ENCODE measurements at regions not wholly inside any gene's neighbourhood (a gene's known extent, or its start where the extent isn't known, plus 50 kb on each side); places are given as distances from the start of the nearest gene placed in this dataset.

DNA sequence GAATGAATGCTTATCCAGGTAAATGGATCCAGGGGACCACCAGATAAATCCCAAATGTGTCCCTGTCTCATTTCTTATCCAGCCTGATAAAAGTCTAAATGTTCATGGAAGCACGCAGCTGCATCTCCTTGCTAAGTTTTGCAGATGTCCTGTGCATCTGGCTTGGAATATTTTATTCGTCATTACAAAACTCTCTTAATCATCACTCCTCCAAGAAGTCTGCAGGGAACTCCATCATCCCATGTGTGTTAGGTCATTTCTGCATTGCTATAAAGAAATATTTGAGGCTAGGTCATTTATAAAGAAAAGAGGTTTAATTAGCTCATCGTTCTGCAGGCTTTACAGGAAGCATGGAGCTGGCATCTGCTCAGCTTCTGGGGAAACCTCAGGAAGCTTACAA lies 297.2 kb downstream of the HS3ST1 start:
- Histone ChIP-seq H3K9me3 (no peaks in the 10 kb centered on the region), H3K27me3 (no peaks in the 10 kb centered on the region), H3K27ac (no peak overlapping the region), H3K4me1 (no peaks in the 10 kb centered on the region), H3K36me3 (no peaks in the 10 kb centered on the region), H3K4me3 (no peak overlapping the region)
- intact Hi-C loops (cut with DNase I), result no loop called here
- TF ChIP-seq POLR2AphosphoS5 (IDR thresholded peaks at IDR 0.05; ENCODE audit: insufficient read depth in 1 of 2, low read depth in 1 of 2) (no peak), CTCF (IDR thresholded peaks at IDR 0.05) (no peak), POLR2A (IDR thresholded peaks at IDR 0.05) (no peak)
- DNase-seq (ENCODE audit: extremely low spot score in 2 of 2), result no peak

DNA sequence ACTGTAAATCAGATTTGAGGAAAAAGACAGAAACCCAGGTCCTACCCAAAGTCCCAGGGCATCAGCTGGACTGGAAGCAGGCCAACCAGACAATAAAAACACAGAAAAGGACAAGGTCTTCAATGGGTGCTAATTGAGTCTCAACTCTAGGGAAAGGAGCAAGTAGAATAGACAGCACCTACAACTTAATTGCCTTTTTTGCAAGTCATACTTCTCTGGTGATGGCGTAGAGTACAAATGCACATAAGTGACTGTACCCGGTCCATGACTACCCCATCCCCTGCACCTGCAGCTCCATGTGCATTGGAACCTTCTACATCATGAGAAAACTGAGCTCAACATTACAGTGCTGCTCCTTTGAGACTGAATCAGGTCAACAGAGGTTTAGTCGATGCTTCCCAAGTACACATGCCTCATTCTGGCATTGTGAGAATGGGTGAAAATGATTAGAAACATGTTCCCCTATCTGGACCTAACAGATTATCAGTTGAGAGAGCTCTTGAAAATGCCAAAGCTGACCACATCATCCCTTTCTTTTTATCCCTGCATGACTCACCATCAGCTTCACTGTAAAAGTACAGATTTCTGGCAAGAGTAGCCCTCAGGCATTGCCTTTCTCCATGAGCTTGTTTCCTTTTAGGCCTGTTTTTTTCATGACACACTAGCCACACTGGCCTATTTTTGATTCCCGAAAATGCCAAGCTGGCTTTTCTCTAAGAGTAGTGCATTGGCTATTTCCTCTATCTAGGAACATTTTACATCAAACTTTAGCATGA lies 298.3 kb downstream of the HS3ST1 start:
- DNase-seq (ENCODE audit: extremely low spot score in 2 of 2), result no peak
- H3K27me3 ChIP-seq, result no peaks in the 10 kb centered on the region
- H3K9me3 ChIP-seq, result no peaks in the 10 kb centered on the region
- no peaks in the 10 kb centered on the region for H3K4me1 ChIP-seq
- no peak overlapping the region for H3K4me3 ChIP-seq
- intact Hi-C loops (cut with DNase I), result no loop called here
- H3K36me3 ChIP-seq, result no peaks in the 10 kb centered on the region
- no peak for TF ChIP-seq POLR2AphosphoS5 (IDR thresholded peaks at IDR 0.05; ENCODE audit: insufficient read depth in 1 of 2, low read depth in 1 of 2)
- no peak for TF ChIP-seq CTCF (IDR thresholded peaks at IDR 0.05)
- TF ChIP-seq POLR2A (IDR thresholded peaks at IDR 0.05), result no peak
- no peak overlapping the region for H3K27ac ChIP-seq

GRCh38 chr4:11120435-11120834 lies 308.3 kb downstream of the HS3ST1 start:
- TF ChIP-seq POLR2A (IDR thresholded peaks at IDR 0.05) (no peak), POLR2AphosphoS5 (IDR thresholded peaks at IDR 0.05; ENCODE audit: insufficient read depth in 1 of 2, low read depth in 1 of 2) (no peak), CTCF (IDR thresholded peaks at IDR 0.05) (no peak)
- no peaks in the 10 kb centered on the region for H3K36me3 ChIP-seq
- H3K4me3 ChIP-seq, result no peak overlapping the region
- no peak overlapping the region for H3K27ac ChIP-seq
- H3K9me3 ChIP-seq, result no peaks in the 10 kb centered on the region
- H3K4me1 ChIP-seq, result no peaks in the 10 kb centered on the region
- no peak for DNase-seq (ENCODE audit: extremely low spot score in 2 of 2)
- no peaks in the 10 kb centered on the region for H3K27me3 ChIP-seq
- intact Hi-C loops (cut with DNase I), result no loop called here

DNA sequence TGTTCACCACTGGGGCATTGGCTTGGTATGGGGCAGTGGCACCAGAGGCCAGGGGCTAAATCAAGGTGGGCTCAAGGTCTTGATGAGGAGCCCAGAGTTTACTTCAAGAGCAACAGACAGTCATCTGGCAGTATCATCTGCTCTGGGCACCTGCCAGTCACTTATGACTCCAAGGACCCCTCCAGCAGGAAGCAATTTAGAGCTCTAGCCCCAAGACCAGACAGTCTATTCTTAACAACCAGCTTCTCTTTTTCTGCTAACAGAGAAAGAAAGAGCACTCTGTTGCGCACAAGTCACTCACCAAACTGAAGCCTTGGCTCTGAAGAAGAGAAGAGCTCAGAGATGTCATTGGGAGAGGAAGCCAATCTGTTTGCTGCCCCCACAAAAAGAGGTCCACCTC lies 309.2 kb downstream of the HS3ST1 start:
- TF ChIP-seq CTCF (IDR thresholded peaks at IDR 0.05) (no peak), POLR2AphosphoS5 (IDR thresholded peaks at IDR 0.05; ENCODE audit: insufficient read depth in 1 of 2, low read depth in 1 of 2) (no peak), POLR2A (IDR thresholded peaks at IDR 0.05) (no peak)
- Histone ChIP-seq H3K27me3 (no peaks in the 10 kb centered on the region), H3K36me3 (no peaks in the 10 kb centered on the region), H3K4me1 (no peaks in the 10 kb centered on the region), H3K4me3 (no peak overlapping the region), H3K9me3 (no peaks in the 10 kb centered on the region), H3K27ac (no peak overlapping the region)
- intact Hi-C loops (cut with DNase I), result no loop called here
- no peak for DNase-seq (ENCODE audit: extremely low spot score in 2 of 2)

DNA sequence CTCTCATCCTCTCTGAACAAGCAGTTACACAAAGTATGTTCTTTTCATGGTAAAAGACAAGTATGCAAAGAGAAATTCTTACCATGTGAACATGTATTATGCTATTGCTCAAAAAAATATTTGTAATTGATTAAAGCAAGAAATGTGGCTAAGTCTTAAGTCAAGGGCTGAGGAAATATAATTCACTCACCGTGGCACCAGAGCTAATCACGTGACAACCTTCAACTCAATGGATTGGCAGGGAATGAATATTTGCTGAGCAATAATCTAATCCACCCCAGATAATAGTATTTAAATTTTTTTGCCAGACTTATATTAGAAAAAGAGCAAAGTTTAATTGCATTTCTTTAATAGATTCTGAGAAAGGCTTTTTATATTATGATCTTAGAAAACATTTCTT lies 310.2 kb downstream of the HS3ST1 start:
- no peak for TF ChIP-seq POLR2AphosphoS5 (IDR thresholded peaks at IDR 0.05; ENCODE audit: insufficient read depth in 1 of 2, low read depth in 1 of 2)
- TF ChIP-seq CTCF (IDR thresholded peaks at IDR 0.05), result no peak
- TF ChIP-seq POLR2A (IDR thresholded peaks at IDR 0.05), result no peak
- Histone ChIP-seq H3K36me3 (no peaks in the 10 kb centered on the region), H3K27me3 (no peaks in the 10 kb centered on the region), H3K4me3 (no peak overlapping the region), H3K9me3 (no peaks in the 10 kb centered on the region), H3K27ac (no peak overlapping the region), H3K4me1 (no peaks in the 10 kb centered on the region)
- DNase-seq (ENCODE audit: extremely low spot score in 2 of 2), result no peak
- intact Hi-C loops (cut with DNase I), result no loop called here
